NCI-H1105 (cell line): ENCODE measurements at regions not wholly inside any gene's neighbourhood (a gene's known extent, or its start where the extent isn't known, plus 50 kb on each side); places are given as distances from the start of the nearest gene placed in this dataset.

ENCODE experiments used
- DNase-seq: peaks from one replicate; lab custom pipeline; 2025; lab: John Stamatoyannopoulos, UW

DNA sequence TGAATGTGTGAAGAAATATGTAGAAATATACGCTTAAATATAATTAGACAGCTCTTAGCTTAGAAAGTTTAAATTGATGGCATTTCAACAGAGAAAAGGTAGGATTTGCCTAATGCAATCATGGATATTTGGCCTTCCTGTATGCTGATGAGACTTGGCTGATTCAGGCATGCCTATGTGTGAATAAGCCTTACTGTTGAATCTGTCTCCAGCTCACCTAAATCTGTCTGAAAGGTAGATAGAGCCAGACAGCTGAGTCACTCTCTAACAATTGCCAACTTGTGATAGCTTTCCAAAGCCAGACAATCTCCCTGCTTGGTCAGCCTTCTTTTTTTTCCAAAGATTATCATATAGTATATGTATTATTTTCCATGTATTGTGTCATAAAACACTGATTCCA lies 92.8 kb upstream of the FLRT2 start:
- DNase-seq, result no peak

DNA sequence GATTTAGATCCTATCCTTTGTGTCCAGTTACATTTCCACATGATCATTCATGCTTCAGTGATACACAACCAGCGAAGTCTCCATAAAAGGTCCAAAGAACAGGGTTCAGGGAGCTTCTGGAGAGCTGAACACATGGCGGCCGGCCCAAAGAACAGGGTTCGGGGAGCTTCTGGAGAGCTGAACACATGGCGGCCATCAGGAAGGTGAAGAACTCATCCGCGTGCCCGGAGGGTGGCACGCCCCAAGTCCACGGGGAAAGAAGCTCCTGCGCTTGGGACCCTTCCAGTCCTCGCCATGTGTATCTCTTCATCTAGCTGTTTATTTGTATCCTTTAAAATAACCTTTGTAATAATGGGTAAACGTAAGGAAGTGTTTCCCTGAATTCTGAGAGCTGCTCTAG lies 91.9 kb upstream of the FLRT2 start:
- no peak for DNase-seq

DNA sequence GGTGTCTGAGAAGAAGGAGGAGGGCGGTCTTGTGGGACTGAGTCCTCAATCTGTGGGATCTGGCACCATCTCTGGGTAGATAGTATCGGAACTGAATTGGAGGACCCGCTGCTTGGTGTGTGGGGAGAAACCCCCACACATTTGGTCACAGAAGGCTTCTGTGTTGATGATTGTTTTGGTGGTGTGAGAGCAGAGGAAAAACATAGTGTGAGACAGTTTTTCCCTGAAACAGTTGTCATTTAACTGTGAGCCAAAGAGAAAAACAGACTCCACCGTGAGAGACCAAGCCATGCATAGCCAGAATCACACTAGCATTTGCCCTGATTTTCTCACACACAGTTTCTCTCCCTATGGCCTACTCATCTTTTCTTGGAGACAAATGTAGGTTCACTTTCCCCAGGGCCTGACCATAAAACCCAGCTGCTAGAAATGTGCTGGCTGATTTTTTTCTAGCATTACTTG lies 91.4 kb upstream of the FLRT2 start:
- DNase-seq, result no peak

DNA sequence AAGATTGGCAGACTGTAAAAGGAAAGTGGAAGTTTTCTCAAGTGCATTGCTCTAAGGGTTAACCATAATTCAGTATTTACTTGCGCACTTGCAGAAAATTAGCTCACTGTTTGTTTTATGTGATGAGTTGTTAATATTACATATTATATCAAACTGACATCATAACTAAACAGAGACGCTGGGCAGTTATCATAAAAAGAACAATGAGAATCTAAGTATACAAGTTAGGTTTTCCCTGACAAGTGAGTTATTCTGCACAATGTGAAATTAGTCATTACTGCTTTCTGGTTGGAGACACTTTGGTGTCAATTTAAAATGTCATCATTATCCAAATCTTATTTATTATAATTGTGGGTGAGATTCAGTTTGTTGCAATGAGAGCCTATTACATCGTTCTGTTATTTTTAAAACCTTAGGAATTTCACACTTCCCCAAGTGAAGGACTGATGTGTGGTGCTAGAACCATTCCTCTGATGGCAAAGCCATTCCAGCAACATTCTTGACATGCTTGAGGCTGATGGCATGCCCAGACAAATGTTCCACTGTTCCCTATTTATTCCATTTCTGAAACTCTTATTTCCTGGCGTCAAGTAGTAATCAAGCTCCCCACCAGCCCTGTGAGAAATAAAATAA lies 90.1 kb upstream of the FLRT2 start:
- no peak for DNase-seq

DNA sequence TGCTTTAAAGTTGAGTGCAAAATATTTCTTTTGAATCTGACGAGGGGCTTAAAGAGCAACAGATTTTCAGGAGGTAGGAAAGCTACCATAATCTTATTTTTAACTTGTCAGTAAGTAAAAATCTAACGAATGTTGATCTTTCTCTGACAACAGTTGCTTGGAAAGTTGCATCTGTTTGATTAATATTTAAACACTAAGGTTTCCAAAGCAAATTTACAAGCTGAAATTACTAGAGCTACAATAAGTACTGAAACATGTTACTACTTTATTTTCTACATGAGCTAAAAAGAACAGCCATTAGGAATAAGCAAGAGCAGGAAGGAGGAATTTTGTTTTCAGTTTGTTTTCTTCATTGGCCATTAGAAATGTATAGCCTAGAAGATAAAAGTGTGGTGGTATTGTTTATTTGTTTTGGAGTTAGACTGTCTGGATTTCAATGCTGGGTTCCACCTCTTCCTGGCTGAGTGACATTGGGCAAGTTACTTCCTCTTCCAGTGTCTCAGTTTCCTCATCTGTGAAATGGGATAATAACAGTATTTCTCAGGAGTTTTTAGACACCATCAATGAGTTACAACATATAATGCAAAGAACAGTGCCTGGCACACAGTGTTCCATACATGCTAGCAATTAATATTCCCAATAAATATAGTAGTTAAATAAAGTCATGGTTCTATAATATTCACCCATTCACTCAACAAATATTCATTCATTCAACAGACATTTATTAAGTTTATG lies 87.9 kb upstream of the FLRT2 start:
- no peak for DNase-seq

DNA sequence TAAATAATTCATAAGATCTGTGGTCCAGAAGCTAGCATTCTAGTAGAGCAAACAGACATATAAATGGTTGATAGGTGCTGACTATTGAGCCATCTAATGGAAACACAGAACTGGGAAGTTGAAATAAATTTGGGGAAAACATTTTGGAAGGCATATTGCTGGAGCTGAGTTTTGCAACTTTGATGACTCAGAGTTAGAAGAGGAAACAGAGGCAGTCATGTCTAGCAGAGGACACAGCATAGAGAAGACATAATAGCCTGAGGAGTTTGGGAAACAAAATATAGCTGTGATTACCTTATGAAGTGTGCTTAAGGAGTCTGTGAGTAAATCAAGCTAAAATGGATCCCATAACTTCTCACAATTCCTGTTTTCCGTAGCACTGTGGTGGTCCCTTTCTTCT lies 86.9 kb upstream of the FLRT2 start:
- no peak for DNase-seq

DNA sequence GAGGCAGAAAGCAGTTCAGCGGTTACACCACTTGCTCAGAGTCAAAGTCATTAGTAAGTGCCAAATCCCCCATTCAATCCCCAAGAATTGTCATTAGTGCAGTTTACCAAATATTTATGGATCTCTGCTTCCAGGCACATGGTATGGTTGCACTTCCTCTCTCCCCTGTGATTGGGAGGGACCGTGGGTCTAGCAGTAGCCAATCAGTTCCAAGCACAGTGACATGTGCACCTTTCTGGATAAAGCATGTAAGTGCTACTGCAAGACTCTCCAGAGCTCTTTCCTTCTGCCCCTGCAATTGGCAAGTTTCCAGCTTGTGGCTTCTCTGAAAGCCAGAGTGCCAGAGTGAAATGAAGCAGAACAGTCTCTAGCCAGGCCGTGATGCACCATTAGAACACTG lies 85.3 kb upstream of the FLRT2 start:
- DNase-seq, result peak; percentile 84

DNA sequence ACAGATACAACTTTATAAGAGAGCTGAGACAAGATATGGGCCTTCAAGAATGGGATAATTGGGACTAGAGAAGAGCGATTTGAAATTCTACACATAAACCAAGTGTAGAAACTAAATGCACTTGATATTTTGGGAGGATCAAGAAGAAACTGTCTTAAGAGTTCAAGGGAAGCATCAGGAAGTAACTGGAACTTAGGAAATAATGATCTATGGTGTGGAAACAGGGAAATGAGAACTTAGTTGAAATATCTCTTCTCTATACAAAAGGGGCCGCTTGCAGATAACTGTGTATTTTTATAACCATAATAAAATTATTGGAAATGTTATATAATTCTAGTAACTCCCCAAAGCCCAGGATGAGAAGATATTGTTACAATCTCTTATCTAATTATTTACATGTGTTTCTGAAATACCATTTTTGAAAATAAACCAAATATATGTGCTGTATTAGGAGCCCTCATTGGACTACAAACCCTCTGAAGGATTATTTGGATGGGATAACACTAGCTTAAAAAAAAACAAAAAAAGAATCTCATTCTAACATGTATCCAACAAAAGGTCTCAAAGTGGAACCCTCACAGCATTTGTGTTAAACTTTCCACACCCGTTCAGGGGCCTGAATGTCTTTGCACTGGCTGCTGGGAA lies 84.7 kb upstream of the FLRT2 start:
- DNase-seq, result no peak

DNA sequence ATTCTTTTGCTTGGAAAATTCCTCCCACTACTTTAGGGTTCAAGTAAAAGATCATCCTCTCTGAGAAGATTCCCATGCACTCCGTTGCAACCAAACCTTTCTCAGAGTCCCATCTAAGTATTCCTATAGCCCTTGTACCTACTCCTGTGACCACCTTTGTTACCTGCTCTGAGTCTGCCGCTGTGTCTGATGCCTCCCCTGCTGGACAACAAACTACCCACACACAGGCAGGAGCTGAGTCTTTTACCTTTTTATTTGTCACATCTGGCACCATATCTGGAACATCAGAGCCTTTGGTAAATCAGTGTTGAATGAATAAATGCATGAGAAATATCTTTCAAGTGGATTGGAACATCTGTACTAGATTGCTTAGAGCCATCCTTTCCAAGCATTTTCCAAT lies 82.1 kb upstream of the FLRT2 start:
- no peak for DNase-seq

DNA sequence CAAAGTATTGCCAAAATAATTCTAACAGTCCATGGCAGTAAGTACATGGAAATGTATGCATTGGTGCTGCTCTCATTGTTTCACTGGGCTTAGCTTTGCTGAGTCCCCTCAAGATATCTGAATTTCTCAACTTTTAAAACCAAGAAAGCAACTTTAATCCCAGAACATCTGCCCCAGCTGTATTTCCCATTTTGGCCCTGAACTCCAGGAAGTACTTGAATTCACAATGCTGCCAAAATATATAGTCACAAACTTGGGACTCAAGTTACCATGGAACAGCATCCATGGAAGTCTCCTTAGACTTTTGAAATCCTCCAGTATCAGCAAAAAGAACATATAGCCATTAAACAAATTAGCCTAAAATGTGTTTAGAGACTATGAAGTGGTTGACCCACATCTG lies 78.5 kb upstream of the FLRT2 start:
- no peak for DNase-seq

DNA sequence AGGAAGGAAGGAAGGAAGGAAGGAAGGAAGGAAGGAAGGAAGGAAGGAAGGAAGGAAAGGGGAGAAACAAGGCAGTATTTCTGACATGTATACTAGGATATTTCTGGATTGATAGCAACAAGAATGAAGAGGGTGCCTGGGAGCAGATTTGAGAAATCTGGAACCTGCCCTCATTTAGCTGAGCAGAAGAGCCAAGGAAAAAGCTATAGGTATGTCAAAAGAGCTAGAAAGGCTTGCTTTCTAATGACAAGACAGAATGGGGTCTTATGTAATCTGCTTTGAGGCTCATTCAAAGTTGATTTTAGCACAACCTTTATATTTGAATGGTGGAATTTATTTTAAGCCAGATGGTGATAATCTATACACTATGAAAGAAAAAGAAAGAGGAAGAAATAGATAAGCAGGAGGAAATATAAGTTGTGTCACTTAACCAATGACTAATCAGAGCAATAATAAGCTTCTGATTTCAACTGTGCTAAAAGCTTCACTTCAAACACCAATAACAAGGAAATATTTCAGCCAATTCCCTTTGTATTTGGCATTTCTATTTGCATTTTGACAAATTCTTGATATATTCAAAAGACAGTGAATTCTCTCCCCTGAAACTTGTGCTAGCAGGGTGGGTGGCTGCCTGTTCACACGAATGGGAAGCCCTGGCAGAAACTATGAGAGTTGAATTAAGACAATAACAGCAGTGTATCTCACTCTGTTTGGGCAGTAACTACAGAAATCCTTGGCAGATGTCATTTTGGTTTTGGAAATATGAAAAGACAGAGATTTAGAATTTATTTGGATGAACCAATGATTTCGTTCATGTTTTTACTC lies 76.3 kb upstream of the FLRT2 start:
- no peak for DNase-seq

DNA sequence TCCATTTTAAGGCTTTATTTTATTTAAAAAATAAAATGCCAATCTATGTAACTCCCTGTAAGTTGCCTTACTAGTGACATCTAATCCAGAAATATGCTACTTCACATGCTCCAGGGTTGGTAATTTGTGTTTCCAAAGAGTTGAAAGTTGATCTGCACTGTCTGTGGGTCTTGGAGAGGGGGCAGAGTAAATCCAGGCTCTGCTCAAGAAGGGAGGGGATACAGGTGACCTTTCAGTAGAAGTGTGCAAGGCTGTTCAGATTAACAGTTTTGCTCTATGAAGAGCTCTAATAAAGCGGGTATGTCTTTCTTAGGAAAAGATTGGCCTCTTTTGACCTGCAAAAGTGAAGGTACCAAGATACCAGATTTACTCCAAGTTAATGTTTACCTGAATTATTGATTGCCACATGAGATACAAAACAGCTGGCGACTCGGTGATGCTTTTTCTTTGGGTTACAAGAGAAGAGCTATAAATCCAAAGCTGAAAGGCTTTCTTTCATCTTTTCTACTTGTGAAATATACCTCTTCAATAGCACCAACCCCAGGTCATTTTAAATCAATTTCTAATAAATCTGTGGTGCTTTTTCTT lies 75.6 kb upstream of the FLRT2 start:
- no peak for DNase-seq

DNA sequence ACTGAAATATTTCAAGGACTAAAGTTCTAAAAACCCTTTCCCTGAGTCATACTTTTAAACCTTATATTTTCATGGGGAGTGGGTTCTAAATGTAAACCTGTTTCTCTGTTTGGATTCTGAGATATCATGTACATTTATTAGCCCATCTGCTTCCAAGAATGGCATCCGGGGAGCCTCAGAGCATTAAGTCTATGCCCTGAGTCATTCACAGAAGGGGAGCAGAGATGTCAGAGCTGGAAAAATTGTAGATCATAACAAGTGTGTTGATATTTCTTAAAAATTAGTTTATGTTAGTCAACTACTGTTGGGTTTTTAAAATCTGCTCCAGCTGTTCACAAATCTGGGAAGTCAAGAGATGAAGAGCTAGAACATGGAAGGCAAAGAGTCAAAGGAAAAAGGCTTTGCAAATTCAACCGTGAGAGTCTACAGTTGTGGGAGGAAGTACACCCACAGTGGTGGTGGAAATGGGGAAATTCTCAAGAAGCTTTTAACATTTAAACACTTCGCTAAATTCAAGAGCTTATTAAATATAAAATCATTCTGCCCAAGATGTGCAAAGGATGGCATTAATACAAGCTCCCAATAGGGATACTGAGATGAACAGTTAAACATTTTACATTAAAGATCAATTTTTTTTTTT lies 70.5 kb upstream of the FLRT2 start:
- no peak for DNase-seq

DNA sequence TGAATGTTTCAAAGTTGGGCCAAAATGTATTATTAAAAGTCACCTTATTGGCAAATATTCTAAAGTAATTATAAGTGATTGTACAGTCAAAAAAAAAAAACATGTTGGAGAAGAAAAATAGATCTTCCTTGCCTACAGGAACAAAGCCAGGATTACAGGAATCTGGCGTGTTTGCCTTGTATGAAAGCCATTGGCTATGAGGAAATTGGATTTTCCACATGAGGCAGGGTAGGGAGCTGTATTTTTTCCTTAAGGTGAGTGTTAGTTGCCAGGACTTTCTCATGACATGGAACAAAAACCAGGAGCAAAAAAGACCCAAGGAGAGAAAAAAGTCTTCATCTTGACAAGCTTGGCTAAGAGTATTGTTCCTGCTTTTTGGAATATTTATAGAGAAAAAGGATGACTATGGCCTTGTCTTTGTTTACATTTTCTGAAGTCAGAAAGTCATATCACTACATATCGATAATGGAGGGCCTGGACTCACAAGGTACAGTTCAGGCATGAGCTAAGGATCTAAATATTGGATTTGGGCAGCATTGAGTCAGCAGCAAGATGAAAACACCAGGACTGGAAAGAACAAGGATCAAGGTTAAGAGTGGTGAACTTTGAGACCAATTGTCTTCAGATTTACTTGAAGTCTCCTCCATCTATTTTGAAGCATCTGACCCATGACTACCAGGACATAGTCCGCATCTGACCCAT lies 68.4 kb upstream of the FLRT2 start:
- DNase-seq, result no peak

DNA sequence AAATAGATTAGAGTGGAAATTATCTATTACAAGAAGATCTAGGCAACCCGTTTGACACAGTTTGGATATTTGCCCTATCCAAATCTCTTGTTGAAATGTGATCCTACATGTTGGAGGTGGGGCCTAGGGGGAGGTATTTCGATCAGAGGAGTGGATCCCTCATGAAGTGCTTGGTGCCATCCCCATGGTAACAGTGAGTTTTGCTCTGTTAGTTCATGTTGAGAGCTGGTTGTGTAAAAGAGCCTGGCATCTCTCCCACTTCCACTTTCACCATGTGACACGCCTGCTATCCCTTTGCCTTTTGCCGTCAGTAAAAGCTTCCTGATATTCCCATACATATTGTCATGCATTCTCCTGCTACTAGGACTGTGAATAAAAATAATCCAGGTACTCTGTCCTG lies 66.4 kb upstream of the FLRT2 start:
- DNase-seq, result peak; percentile 38

DNA sequence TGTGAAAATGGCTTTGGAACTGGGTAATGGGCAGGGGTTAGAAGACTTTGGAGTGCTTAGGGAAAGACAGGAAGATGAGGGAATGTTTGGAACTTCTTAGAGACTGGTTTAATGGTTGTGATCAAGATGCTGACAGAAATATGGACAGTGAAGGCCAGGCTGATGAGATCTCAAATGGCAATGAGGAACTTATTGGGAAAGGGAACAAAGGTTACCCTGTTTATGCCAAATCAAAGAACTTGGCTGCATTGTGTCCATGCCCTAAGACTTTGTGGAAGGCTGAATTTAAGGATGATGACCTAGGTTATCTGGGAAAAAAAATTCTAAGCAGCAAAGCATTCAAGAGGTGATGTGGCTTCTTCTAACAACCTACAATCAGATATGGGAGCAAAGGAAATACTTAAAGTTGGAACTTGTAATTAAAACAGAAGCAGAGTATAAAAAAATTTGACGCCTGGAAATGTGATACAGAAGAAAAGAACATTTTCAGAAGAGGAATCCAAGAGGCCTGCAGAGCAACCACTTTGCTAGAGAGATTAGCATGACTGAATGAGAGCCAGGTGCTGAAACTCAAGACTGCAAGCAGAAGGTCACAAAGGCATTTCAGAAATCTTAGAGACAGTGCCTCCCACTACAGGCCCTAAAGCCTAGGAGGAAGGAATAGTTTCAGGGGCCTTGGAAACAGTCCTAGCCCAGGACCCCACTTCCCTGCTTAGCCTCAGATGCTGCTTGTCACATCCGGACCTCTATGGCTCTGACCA lies 65.6 kb upstream of the FLRT2 start:
- DNase-seq, result no peak

DNA sequence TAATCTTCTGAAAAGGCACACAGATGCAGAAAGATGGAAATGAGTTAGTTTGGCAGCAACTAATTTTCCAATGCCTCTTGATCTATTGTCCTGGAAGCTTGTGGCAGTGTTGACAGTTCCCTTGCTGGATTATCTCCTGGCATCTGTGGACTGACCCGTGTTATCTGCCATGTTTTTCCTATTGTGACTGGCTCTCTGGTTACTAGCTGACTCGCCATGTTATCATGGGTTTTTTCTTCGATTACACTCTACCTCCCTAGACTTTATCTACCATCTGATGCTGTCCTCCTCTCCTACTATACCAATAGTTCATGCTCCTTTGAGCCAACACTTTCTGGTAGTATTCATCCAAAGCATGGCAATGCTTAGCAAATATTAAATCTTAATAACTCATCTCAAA lies 63.3 kb upstream of the FLRT2 start:
- no peak for DNase-seq

DNA sequence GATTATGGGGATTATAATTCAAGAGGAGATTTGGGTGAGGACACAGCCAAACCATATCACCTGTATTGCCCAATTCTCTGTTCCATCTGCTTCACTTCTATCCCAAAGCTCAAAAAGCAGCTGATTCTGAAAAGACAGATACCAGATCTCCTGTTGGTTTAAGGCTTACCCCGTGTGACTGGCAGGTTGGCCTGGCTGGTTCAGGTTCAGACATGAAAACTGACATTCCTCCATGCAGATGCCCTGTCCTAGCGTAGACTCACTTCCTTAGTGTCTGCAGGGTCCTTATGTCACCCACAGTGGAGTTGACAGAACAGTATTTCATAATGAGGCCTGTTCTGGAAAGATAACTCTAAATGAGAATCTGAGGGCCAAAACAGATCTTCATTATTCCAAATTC lies 61.1 kb upstream of the FLRT2 start:
- no peak for DNase-seq

DNA sequence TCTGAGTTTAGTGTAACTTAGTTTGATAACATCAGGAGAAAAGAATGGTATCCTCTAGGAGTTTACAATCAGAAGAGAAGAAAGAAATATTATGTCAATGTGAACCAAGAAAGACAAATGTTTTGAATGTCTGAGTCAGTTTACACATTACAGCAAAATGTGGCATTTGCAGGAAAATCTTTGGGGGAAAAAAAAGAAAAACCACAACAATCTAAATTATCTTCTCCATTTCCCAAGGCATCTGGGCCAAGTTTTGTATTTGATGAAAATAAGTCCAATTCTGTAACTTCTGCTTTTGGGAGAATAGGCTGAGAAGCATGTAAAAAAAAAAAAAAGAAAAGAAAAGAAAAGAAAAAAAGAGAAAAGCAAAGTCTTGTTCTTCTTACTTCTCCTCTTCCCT lies 58.8 kb upstream of the FLRT2 start:
- no peak for DNase-seq

DNA sequence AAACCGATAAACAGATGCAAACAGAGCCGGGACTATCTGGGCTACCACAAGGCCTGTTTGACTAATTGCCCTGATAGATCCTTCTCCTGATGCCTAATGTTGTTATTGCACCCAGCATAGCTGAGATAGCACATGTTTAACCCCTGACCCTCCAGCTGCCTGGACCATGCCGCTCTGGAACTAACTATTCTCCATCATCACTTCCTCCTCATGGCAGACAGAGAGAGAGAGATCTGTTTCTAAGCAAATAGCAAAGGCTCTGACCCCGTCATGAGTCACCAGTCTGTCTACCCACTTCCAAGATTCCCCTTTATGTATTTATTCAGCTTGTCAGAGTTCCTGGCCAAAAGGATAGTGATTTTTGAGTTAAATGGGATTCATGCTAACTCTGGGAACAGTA lies 58.2 kb upstream of the FLRT2 start:
- no peak for DNase-seq
